Smooth muscle cell of the brain vasculature (primary cell): ENCODE measurements at regions not wholly inside any gene's neighbourhood (a gene's known extent, or its start where the extent isn't known, plus 50 kb on each side); places are given as distances from the start of the nearest gene placed in this dataset.

ENCODE experiments used
- DNase-seq: peaks from one replicate; pipeline ENCODE4 v3.0.0-alpha.2; 2012; ENCODE audit warnings: low read depth, low spot score

DNA sequence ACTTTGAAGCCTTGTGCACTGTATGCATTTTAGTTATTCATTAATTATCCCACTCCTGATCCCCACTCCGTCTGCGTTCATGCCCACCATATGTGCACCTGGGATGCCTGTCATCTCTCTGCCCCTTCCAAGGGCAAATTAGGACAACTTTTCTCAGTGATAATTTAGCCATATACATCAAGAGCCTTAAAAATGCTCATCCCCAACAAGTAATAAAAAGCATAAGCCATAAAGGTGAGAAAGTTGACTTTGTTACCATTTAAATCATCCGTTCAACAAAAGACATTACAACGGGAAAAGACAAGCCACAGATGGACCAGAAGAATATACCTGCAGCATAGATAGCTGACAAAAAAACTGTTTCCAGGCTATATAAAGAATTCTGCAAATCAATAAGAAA, 131.4 kb upstream of the LINGO1 start:
- DNase-seq: no peak

- DNase-seq: no peak
Measured at GRCh38 chr15:77762747-77763355, 130.1 kb upstream of the LINGO1 start.

DNA sequence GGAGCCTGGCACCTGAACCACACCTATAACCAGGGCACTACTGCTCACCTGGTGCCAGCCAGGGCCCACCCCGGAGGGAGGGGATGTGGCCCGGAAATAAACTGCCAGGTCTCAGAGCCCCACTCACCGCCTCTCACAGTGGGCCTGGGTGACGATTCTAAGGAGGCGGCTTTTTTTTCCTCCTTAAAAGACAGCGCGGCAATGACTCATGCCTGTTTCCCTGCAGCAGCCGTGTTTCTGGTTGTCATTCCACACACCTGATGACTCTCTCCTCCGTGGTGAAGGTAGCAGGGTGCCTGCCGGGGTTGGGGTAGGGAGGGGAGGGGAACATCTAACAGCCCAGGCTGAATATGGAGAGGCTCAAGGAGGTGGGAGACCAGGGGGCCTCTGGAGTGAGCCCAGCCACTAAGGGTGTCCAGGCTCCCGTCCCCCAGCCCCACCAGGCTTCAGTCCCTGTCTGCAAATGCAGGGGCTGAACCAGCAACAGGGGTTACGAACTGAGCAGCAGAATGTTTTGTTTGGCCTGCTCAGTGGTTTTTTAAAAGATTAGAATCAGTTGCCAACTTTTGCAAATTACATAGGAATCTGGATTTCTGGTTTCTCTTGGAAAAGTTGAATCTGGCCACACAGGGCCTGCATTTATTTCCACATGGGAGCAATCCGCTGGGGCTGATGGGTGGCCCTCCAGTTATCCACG, 127.3 kb upstream of the LINGO1 start:
- no peak for DNase-seq

- no peak for DNase-seq
Measured at GRCh38 chr15:77753939-77754338, 121.2 kb upstream of the LINGO1 start.

DNA sequence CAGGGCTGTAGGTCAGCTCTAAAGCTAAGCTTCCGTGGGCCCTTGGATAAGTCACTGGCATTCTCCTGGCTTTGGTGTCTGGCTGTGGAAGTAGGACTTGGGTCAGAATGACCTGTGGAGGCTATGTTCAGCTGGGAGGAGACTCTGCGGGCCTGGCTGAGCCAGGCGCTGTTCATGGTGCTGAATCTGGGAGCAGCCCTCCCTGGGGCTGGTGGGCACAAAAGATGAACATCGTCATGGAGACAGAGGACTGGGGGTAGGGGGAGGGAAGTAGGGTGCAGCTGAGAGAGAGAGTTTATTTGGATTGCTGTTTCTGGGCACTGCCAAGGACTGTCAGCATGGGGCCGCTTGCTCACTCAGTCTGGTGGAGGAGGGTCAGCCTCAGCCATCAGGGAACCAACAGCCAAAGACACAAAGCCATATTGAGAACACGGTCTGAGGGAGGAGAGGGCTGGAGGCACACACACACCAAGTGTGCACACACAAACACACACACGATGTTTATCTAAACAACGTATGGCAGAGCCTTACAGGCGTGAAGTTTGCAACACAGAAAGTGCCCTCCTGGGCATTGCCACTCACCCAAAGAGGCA, 120.7 kb upstream of the LINGO1 start:
- DNase-seq: peak; percentile 4

DNA sequence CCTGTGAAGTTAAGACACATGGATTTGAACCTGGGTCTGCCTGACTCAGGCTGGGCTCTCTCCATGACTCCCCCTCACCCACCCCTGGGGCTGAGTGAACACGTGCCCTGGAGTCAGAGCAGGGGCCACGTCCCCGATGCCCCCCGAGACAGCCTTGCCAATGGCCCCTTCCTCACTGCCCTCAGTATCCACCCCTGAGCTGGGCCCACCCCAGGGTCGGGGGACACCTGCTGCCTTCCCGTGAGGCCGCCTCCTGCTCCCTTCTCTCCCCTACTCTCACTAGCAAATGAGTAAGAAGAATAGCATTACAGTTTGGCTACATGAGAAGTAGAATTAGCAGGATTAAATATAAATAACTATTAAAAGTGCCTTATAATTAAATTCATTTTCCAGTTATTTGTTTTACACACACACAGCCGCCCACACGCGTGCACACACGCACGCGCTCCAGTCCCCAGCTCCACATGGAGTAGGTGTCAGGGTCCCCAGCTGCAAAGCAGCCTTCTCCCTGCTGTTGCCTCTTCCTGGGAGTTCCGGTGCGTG, 117.4 kb upstream of the LINGO1 start:
- DNase-seq: no peak

DNA sequence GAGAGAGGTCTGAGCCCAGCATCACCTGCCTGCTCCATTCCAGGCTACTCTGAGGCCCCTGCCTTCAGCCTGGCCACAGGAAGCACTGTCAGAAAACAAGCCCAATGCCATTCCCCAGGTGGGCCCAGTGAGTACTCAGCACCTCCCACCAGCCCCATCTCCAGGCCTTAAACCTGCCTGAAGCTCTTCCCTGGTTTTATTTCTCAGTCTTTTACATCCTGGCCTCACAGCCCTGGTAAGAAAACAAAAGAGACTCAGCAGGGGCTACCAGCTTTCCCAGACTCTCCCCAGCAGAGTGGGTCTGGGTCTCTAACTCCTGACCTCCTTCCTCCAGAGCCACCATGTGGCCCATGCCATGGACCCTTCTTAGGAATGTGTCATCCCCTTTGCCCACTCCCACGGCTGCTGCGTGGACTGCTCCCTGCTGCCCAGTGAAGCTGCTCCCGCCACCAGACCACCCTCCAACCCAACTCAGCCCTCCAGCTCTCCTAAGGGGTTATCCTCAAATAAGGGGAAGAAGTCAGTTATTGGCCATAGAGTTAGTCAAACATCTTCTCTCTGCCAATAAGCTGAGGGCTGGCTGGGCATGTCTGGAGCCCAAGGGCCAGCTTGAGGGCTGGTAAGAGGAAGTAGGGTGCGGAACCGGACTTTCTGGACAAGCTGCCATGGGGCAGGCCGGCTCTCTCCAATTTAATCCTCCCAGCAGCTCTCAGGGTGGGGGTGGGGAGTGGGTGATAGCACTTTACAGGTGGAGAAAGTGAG, 116.7 kb upstream of the LINGO1 start:
- no peak for DNase-seq

GRCh38 chr15:77748078-77749064, 115.7 kb upstream of the LINGO1 start:
- DNase-seq: no peak

DNA sequence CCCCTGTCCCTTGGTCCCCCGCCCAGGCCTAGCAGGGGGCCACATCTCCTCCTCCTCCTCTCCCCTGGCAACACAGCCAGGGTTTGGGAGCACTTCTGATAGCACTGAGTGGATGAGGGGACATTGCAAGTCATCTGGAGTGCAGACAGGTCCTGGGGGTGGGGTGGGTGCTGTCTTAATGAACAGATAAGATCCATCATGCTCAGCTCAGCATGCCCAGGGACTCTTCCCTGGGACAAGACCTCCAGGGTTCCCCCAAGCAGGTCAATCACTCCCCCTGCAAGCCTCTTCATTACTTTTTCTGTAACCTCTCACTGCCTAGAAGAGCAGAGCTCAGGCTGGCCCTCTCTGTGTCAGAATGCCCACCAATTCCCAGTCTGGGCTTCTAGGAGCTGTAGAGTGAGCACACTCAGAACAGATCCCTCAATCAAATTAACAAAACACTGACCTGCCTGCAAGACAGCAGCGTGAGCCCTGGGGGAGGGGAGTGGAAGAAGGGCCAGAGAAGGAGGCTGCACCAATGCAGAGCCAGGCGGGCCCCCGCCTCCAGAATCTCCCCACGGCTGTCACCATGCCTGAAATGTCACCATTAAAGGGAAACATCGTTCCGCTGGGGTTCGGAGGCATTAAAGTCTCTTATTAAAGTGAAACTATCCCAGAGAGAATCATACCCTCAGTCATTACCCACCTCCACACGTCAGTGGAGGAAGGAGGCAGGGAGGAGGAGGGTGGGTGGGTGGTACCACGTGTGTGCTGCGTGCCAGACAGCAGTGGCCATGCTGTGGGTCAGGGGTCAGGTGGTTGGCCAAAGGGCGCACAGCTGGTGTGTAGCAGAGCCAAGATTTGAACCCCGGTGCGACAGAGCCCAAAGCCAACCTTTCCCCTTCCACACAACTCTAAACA, 114.7 kb upstream of the LINGO1 start:
- no peak for DNase-seq

- no peak for DNase-seq
Measured at GRCh38 chr15:77746254-77747174, 113.8 kb upstream of the LINGO1 start.

- DNase-seq: no peak
Measured at GRCh38 chr15:77744398-77744797, 111.7 kb upstream of the LINGO1 start.

- no peak for DNase-seq
Measured at GRCh38 chr15:77742570-77742969, 109.9 kb upstream of the LINGO1 start.

DNA sequence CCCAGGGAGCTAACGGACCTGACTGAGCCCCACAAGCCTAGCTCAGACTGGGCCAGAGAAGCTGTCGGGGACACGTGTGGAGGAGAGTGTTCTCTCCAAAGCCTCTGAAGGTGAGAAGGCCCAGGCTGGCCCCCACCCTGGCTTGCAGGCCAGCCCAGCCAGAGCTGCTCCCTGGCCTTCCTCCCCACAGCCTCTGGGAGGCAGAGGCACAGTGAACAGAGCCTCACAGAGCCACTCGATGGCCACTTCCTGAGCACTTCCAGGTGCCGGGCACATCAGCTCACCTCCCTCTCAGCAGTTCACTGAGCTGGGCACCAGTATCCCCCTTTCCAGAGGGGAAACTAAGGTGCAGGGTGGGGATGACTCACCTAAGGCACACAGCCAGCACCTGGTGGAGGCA, 109.4 kb upstream of the LINGO1 start:
- no peak for DNase-seq

GRCh38 chr15:77741106-77741505, 108.4 kb upstream of the LINGO1 start:
- DNase-seq: no peak

DNA sequence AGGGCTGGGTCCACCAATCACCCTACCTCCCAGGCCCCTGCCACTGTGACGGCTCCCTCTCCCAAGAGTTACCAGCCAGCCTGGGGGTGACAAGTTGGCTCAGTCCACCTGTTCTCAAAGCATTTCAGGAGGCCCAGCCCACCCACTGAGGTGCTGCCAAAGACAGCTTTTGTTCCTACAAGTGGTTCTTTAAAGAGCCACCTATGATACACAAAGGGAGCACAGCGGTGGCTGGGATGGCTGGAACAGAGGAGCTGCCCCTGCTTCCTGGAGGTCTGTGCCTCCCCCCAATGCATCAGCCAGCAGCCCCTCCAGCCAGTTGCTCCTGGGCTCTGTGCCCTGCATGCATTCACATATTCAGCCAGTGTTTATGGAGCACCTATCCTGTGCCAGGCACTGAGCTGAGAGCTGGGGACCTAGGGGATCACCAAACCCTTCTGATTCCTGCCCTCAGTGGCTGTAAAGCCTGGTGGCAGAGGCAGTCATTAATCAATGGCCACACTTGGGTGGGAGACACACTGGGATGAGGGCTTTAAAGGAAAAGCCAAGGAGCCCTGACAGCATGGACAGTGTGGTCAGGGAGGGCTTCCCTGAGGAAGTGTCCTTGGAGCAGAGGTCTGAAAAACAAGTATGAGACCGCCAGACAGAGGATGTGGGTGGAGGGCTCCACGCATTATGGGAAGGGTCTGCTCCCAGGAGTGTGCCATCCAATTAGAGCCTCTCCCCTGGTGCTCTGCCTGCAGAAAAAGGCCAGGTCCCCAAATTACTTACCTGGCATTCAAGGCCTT, 107.1 kb upstream of the LINGO1 start:
- DNase-seq: no peak

- no peak for DNase-seq
Measured at GRCh38 chr15:77738441-77739302, 106.0 kb upstream of the LINGO1 start.

DNA sequence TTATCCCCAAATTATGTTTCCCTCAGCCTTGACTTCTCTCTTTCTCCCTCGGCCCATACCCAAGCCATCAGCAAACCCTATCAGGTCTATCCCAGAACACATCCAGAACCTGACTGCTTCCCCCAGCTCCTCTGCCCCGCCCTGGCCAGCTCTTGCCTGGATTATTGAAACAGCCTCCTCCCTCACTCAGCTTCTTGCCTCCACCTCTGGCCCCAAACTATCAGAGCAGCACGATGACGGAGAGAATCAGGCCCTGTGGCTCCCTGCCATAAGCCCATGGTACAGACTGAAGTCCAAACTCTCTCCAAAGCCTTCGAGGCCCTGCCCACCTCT, 105.3 kb upstream of the LINGO1 start:
- DNase-seq: no peak
